GM13977 (cell line): ENCODE measurements at regions not wholly inside any gene's neighbourhood (a gene's known extent, or its start where the extent isn't known, plus 50 kb on each side); places are given as distances from the start of the nearest gene placed in this dataset.

Experiments used
- DNase-seq: peaks from one replicate; pipeline ENCODE4 v3.0.0; 2012; ENCODE audit warnings: low spot score
- in situ Hi-C: fragments of 300-500 bp; cut with MboI; formaldehyde crosslinking; loops from one replicate; pipeline ENCODE4 v1.12.0; 2022; ENCODE audit warnings: low sequenced_read_pairs, low pct_unique_long_range_greater_than_20kb, mixed read lengths, inconsistent platforms; ENCODE audit not compliant: unreplicated experiment
- TF ChIP-seq, protein P1 (sequence below): IDR thresholded peaks from 2 replicates; pipeline ENCODE4 v1.5.1; 2012; ENCODE audit warnings: mild to moderate bottlenecking, control low read depth; ENCODE audit not compliant: insufficient read depth; ENCODE audit errors: extremely low read depth, missing control alignments

GRCh38 chr3:107235193-107235927, 141.9 kb upstream of the CCDC54 start:
- in situ Hi-C loops = no loop called here
- DNase-seq = no peak

DNA sequence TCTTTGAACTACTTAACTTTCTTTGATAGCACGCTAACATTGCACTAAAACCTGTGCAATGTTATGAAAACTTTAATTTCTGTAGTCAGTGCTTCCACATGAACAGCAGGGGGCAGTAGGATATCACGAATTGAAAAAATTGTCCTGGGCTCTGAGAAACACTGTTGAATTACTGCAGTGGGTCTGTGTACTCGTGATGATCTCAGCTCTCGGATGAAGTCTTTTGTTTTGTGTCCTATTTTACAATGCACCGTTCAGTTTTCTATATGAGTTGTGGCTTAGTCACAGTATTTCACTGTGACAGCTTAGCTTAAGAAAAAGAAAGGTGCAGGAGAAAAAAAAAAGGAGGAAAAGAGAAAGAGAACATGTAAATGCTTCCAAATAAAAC, 141.3 kb upstream of the CCDC54 start:
- DNase-seq = peak; percentile 80
- in situ Hi-C loops = no loop called here
- TF ChIP-seq, protein P1, sequence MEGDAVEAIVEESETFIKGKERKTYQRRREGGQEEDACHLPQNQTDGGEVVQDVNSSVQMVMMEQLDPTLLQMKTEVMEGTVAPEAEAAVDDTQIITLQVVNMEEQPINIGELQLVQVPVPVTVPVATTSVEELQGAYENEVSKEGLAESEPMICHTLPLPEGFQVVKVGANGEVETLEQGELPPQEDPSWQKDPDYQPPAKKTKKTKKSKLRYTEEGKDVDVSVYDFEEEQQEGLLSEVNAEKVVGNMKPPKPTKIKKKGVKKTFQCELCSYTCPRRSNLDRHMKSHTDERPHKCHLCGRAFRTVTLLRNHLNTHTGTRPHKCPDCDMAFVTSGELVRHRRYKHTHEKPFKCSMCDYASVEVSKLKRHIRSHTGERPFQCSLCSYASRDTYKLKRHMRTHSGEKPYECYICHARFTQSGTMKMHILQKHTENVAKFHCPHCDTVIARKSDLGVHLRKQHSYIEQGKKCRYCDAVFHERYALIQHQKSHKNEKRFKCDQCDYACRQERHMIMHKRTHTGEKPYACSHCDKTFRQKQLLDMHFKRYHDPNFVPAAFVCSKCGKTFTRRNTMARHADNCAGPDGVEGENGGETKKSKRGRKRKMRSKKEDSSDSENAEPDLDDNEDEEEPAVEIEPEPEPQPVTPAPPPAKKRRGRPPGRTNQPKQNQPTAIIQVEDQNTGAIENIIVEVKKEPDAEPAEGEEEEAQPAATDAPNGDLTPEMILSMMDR = peak; percentile 89

More at GRCh38 chr3:107235193-107235927, 141.9 kb upstream of the CCDC54 start:
- TF ChIP-seq, protein P1 = no peak

DNA sequence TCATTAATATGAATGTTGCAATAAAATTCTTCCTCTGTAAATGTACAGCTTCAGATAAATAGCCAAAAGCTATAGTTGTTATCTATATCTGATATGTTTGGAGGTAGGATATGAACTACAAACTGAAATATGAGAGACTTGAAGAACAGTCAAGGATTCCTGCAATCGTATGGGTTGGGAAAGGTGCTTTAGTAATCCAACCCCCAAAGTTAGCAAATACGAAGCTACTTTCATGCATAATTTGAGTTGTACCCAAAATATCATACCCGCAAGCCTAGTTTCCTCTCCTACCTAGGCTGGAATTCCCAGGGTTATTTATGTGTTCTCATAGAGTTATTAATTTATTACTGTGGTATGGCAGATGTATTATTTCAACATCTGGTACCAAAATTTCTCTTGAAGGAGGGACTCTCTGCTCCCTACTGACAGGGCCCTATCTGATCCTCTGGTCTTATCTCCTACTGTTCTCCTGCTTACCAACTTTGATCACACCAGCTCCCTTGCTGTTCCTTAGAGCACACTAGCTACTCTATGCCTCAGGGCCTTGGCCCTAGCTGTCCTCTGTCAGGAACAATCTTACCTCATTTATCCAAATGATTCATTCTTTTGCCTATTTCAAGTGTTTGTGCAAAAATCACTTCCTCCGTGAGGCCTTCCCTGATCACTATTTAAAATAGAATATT, 140.4 kb upstream of the CCDC54 start:
- in situ Hi-C loops = no loop called here

DNA sequence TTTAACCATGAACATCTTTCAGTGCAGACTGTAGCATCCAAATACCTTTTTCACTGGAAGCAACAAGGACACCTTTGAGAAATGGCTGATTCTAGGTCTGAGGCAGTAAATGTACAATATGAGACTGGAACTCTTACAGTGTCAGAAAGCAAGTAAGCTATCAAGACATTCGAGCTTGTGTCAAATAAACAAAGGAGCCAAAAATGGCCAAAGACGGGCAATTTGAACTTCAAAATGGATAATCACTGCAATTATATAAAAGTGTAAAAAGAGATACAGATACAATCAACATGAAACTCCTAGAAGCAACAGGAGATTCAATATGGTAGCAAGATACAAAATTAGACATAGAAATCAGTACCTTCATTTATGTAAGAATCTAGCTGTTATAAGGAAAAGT, 138.5 kb upstream of the CCDC54 start:
- in situ Hi-C loops = no loop called here
- DNase-seq = no peak
- TF ChIP-seq, protein P1 = no peak

More for the DNA sequence above, 140.4 kb upstream of the CCDC54 start:
- TF ChIP-seq, protein P1 = no peak
- DNase-seq = no peak

- TF ChIP-seq, protein P1 = no peak
- no peak for DNase-seq
- in situ Hi-C loops = no loop called here
These were observed 137.5 kb upstream of the CCDC54 start for GRCh38 chr3:107239703-107240102.

GRCh38 chr3:107240183-107241091, 136.8 kb upstream of the CCDC54 start:
- DNase-seq = peak; percentile 84
- in situ Hi-C loops = no loop called here
- TF ChIP-seq, protein P1 = no peak
